Astrocyte (in vitro differentiated cells and primary cell): ENCODE measurements at regions not wholly inside any gene's neighbourhood (a gene's known extent, or its start where the extent isn't known, plus 50 kb on each side); places are given as distances from the start of the nearest gene placed in this dataset.

Experiments
- DNase-seq: peaks from one replicate; pipeline ENCODE4 v3.0.0-alpha.2; 2010; ENCODE audit warnings: low read depth
- FAIRE-seq: peaks from 2 replicates; lab custom pipeline; 2011; peaks lifted over from hg19 to GRCh38; lab: Jason Lieb, UNC
- H2AFZ ChIP-seq: 2 replicates; pipeline ENCODE4 v1.6.0; 2012; ENCODE audit warnings: low read depth, low read length, inconsistent platforms
- H3K27ac ChIP-seq: 2 replicates; pipeline ENCODE4 v1.5.1; 2011; ENCODE audit warnings: low read depth, low read length, inconsistent platforms
- H3K27me3 ChIP-seq: 2 replicates; pipeline ENCODE4 v1.6.0; 2011; ENCODE audit warnings: low read length, inconsistent platforms; ENCODE audit not compliant: insufficient read depth
- H3K36me3 ChIP-seq: 2 replicates; pipeline ENCODE4 v1.5.1; 2011; ENCODE audit warnings: low read length, inconsistent platforms; ENCODE audit not compliant: insufficient read depth
- H3K4me1 ChIP-seq: 2 replicates; pipeline ENCODE4 v1.5.1; 2011; ENCODE audit warnings: low read length, inconsistent platforms; ENCODE audit not compliant: insufficient read depth
- H3K4me2 ChIP-seq: 2 replicates; pipeline ENCODE4 v1.6.0; 2012; ENCODE audit warnings: low read length, inconsistent platforms
- H3K4me3 ChIP-seq: 2 replicates; pipeline ENCODE4 v1.5.1; 2011; ENCODE audit warnings: low read depth, mild to moderate bottlenecking, low read length, inconsistent platforms; ENCODE audit not compliant: insufficient read depth
- H3K79me2 ChIP-seq: 2 replicates; pipeline ENCODE4 v1.6.0; 2012; ENCODE audit warnings: mild to moderate bottlenecking, low read length, inconsistent platforms; ENCODE audit not compliant: insufficient read depth
- H3K9ac ChIP-seq: 2 replicates; pipeline ENCODE4 v1.6.0; 2012; ENCODE audit warnings: mild to moderate bottlenecking, low read length, inconsistent platforms
- H3K9me3 ChIP-seq: 2 replicates; pipeline ENCODE4 v1.5.1; 2012; ENCODE audit warnings: low read depth, mild to moderate bottlenecking, low read length, inconsistent platforms; ENCODE audit not compliant: insufficient read depth
- H4K20me1 ChIP-seq: 2 replicates; pipeline ENCODE4 v1.6.0; 2012; ENCODE audit warnings: low read length, inconsistent platforms; ENCODE audit not compliant: insufficient read depth
- H3K27ac Mint-ChIP-seq: one replicate; pipeline ENCODE4 v1.8.0; 2021; ENCODE audit warnings: mild to moderate bottlenecking, mixed read lengths; ENCODE audit not compliant: unreplicated experiment
- H3K27me3 Mint-ChIP-seq: one replicate; pipeline ENCODE4 v1.8.0; 2021; ENCODE audit warnings: low read depth, mixed read lengths; ENCODE audit not compliant: unreplicated experiment
- H3K36me3 Mint-ChIP-seq: one replicate; pipeline ENCODE4 v1.8.0; 2021; ENCODE audit warnings: low read depth, mixed read lengths; ENCODE audit not compliant: unreplicated experiment
- H3K4me1 Mint-ChIP-seq: one replicate; pipeline ENCODE4 v1.8.0; 2021; ENCODE audit warnings: low read depth, mixed read lengths; ENCODE audit not compliant: unreplicated experiment
- H3K4me3 Mint-ChIP-seq: one replicate; pipeline ENCODE4 v1.8.0; 2021; ENCODE audit warnings: mild to moderate bottlenecking, moderate library complexity, mixed read lengths; ENCODE audit not compliant: unreplicated experiment
- H3K9me3 Mint-ChIP-seq: one replicate; pipeline ENCODE4 v1.8.0; 2021; ENCODE audit warnings: mild to moderate bottlenecking, mixed read lengths; ENCODE audit not compliant: unreplicated experiment
- EZH2 ChIP-seq: IDR thresholded peaks from 2 replicates; pipeline ENCODE4 v1.6.1; 2012; ENCODE audit warnings: mild to moderate bottlenecking, low read length, inconsistent platforms; ENCODE audit not compliant: insufficient read depth
- TF ChIP-seq, protein P1 (sequence below): IDR thresholded peaks from 2 replicates; pipeline ENCODE4 v1.5.1; 2011; ENCODE audit warnings: low read depth, mild to moderate bottlenecking, inconsistent platforms, low read length, moderate library complexity; ENCODE audit not compliant: insufficient read depth

GRCh38 chr1:47708019-47708535 is 270.2 kb downstream of the FOXD2 start:
- FAIRE-seq (no peak), DNase-seq (no peak)
- H3K27ac ChIP-seq: no peak overlapping the region
- H3K27ac Mint-ChIP-seq: no peak overlapping the region
- no peaks in the 10 kb centered on the region for H3K9me3 ChIP-seq
- H3K9ac ChIP-seq: no peak overlapping the region
- no peaks in the 10 kb centered on the region for H3K9me3 Mint-ChIP-seq
- H3K79me2 ChIP-seq: no peaks in the 10 kb centered on the region
- H3K36me3 Mint-ChIP-seq: no peaks in the 10 kb centered on the region
- peaks cover 4% of the 10 kb centered on the region for H3K4me1 Mint-ChIP-seq
- no peak overlapping the region for H2AFZ ChIP-seq
- no peak overlapping the region for H3K4me3 Mint-ChIP-seq
- TF ChIP-seq EZH2: peak; percentile 58
- TF ChIP-seq, protein P1, sequence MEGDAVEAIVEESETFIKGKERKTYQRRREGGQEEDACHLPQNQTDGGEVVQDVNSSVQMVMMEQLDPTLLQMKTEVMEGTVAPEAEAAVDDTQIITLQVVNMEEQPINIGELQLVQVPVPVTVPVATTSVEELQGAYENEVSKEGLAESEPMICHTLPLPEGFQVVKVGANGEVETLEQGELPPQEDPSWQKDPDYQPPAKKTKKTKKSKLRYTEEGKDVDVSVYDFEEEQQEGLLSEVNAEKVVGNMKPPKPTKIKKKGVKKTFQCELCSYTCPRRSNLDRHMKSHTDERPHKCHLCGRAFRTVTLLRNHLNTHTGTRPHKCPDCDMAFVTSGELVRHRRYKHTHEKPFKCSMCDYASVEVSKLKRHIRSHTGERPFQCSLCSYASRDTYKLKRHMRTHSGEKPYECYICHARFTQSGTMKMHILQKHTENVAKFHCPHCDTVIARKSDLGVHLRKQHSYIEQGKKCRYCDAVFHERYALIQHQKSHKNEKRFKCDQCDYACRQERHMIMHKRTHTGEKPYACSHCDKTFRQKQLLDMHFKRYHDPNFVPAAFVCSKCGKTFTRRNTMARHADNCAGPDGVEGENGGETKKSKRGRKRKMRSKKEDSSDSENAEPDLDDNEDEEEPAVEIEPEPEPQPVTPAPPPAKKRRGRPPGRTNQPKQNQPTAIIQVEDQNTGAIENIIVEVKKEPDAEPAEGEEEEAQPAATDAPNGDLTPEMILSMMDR: no peak
- no peak overlapping the region for H3K4me2 ChIP-seq
- H4K20me1 ChIP-seq: no peaks in the 10 kb centered on the region
- H3K36me3 ChIP-seq: no peaks in the 10 kb centered on the region
- peaks cover 12% of the 10 kb centered on the region for H3K4me1 ChIP-seq
- peaks cover 69% of the 10 kb centered on the region for H3K27me3 Mint-ChIP-seq
- no peak overlapping the region for H3K4me3 ChIP-seq
- H3K27me3 ChIP-seq: peaks cover 68% of the 10 kb centered on the region

GRCh38 chr1:47708658-47709018 is 270.8 kb downstream of the FOXD2 start:
- no peak overlapping the region for H3K27ac Mint-ChIP-seq
- peaks cover 12% of the 10 kb centered on the region for H3K4me1 ChIP-seq
- peak; percentile 84 for TF ChIP-seq EZH2
- TF ChIP-seq, protein P1: no peak
- H3K4me3 ChIP-seq: peak overlapping the region; percentile 17
- H3K27me3 ChIP-seq: peaks cover 71% of the 10 kb centered on the region
- no peaks in the 10 kb centered on the region for H3K9me3 ChIP-seq
- no peaks in the 10 kb centered on the region for H3K36me3 Mint-ChIP-seq
- H3K27ac ChIP-seq: no peak overlapping the region
- peaks cover 4% of the 10 kb centered on the region for H3K4me1 Mint-ChIP-seq
- H3K9me3 Mint-ChIP-seq: no peaks in the 10 kb centered on the region
- no peak overlapping the region for H2AFZ ChIP-seq
- DNase-seq (no peak), FAIRE-seq (no peak)
- H4K20me1 ChIP-seq: no peaks in the 10 kb centered on the region
- H3K27me3 Mint-ChIP-seq: peaks cover 73% of the 10 kb centered on the region
- no peak overlapping the region for H3K9ac ChIP-seq
- no peaks in the 10 kb centered on the region for H3K36me3 ChIP-seq
- H3K4me3 Mint-ChIP-seq: no peak overlapping the region
- H3K79me2 ChIP-seq: no peaks in the 10 kb centered on the region
- H3K4me2 ChIP-seq: peak overlapping the region; percentile 74

DNA sequence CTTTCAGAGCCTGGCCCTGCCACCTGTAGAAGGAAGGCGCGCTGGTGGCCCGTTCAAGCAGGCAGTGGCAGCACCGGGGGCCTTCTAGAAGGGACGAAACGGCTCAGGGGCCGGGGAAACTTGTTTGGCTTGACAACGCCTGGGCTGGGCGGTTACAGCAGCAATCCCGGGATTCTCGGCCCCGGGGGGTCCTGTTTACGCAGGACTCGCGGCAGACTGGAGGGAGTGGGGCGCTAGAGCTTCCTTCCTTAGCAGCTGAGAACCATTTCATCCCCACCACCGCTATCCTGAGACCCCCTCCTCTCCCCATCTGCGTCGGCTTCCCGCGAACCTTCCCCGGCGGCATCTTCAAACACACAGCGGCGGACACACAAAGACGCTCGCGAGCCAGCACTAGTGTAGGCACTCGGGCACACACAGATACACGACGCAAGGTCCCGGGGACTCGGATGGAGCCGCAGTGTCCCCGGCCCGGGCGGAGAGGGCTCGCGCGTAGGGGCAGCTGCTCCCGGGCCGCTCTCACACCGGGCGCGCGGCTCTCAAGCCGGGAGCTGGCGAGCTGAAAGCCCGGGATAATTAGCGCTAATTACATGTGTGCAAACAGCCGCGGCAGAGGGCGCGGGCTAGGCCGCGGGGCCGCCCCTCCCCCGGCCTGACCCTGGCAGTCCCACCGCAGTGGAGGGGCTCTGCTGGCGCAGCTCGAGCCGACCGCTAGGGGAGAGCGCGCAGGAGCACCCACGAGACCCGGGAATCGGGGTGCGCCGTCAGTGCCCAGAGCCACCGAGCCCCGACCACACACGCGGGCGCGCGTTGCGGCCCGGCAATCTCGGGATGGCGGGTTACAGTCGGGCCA is 271.4 kb downstream of the FOXD2 start:
- Mint-ChIP-seq H3K4me1 (peaks cover 4% of the 10 kb centered on the region), H3K9me3 (no peaks in the 10 kb centered on the region), H3K27ac (peak overlapping the region; percentile 83), H3K4me3 (peak overlapping the region; percentile 78), H3K27me3 (peaks cover 75% of the 10 kb centered on the region), H3K36me3 (no peaks in the 10 kb centered on the region)
- TF ChIP-seq, protein P1: no peak
- TF ChIP-seq EZH2: peak; percentile 95
- Histone ChIP-seq H3K9ac (no peak overlapping the region), H3K9me3 (no peaks in the 10 kb centered on the region), H3K4me3 (peak overlapping the region; percentile 17), H3K79me2 (no peaks in the 10 kb centered on the region), H4K20me1 (no peaks in the 10 kb centered on the region), H3K27me3 (peaks cover 75% of the 10 kb centered on the region), H3K36me3 (no peaks in the 10 kb centered on the region), H2AFZ (peak overlapping the region; percentile 63), H3K4me1 (peaks cover 12% of the 10 kb centered on the region), H3K27ac (no peak overlapping the region), H3K4me2 (peak overlapping the region; percentile 74)
- FAIRE-seq (no peak), DNase-seq (no peak)
